ENCODE measurements at regions not wholly inside any gene's neighbourhood (a gene's known extent, or its start where the extent isn't known, plus 50 kb on each side); places are given as distances from the start of the nearest gene placed in this dataset.

GRCh38 chr9:103821115-103821514, 273.0 kb upstream of the SMC2 start:
- 82 to 100% methylated on average over 1 of the region's 1 CpG for WGBS, 2 experiments (ENCODE audit: insufficient coverage in 1 of 2, insufficient read length in 1 of 2)
- Mint-ChIP-seq H3K9me3 (peaks cover 7% of the 10 kb centered on the region), H3K27me3 (ENCODE audit: insufficient read depth) (no peaks in the 10 kb centered on the region), H3K4me1 (no peaks in the 10 kb centered on the region), H3K27ac (no peak overlapping the region), H3K36me3 (ENCODE audit: low read depth) (no peaks in the 10 kb centered on the region), H3K4me3 (no peak overlapping the region)
- Histone ChIP-seq H3K9me3 (ENCODE audit: control insufficient read depth, low read length) (peaks cover 29% of the 10 kb centered on the region), H3K27me3 (ENCODE audit: control insufficient read depth, insufficient read depth, low read length, poor library complexity, severe bottlenecking) (no peaks in the 10 kb centered on the region), H3K36me3 (ENCODE audit: control insufficient read depth, insufficient read depth, low read length) (no peaks in the 10 kb centered on the region), H3K4me1 (ENCODE audit: control insufficient read depth, insufficient read depth, low read length) (no peaks in the 10 kb centered on the region), H3K27ac (ENCODE audit: low read depth, low read length) (no peak overlapping the region), H3K9ac (ENCODE audit: extremely low read depth, low read length, poor library complexity, severe bottlenecking) (no peak overlapping the region), H3K4me3 (ENCODE audit: low read length) (no peak overlapping the region)
- no peak for DNase-seq
- no peak for TF ChIP-seq CTCF (conservative IDR thresholded peaks at IDR 0.05)

- no peaks in the 10 kb centered on the region for H3K4me1 ChIP-seq (ENCODE audit: control insufficient read depth, insufficient read depth, low read length)
- H3K27me3 ChIP-seq (ENCODE audit: control insufficient read depth, insufficient read depth, low read length, poor library complexity, severe bottlenecking): no peaks in the 10 kb centered on the region
- H3K9me3 ChIP-seq (ENCODE audit: control insufficient read depth, low read length): peaks cover 15% of the 10 kb centered on the region
- Mint-ChIP-seq H3K4me3 (no peak overlapping the region), H3K9me3 (no peaks in the 10 kb centered on the region), H3K4me1 (no peaks in the 10 kb centered on the region), H3K27ac (no peak overlapping the region), H3K36me3 (ENCODE audit: low read depth) (no peaks in the 10 kb centered on the region), H3K27me3 (ENCODE audit: insufficient read depth) (no peaks in the 10 kb centered on the region)
- WGBS, 2 experiments (ENCODE audit: insufficient coverage in 1 of 2, insufficient read length in 1 of 2): 69% methylated on average over 1 of the region's 1 CpG; no CpG with 5 or more reads in 1 of the 2 experiments
- no peak for TF ChIP-seq CTCF (conservative IDR thresholded peaks at IDR 0.05)
- peak; percentile 52 for DNase-seq
- no peak overlapping the region for H3K27ac ChIP-seq (ENCODE audit: low read depth, low read length)
- H3K36me3 ChIP-seq (ENCODE audit: control insufficient read depth, insufficient read depth, low read length): no peaks in the 10 kb centered on the region
- H3K4me3 ChIP-seq (ENCODE audit: low read length): no peak overlapping the region
- H3K9ac ChIP-seq (ENCODE audit: extremely low read depth, low read length, poor library complexity, severe bottlenecking): no peak overlapping the region
These were observed 256.2 kb upstream of the SMC2 start for GRCh38 chr9:103837940-103838339.

- H3K27me3 Mint-ChIP-seq (ENCODE audit: insufficient read depth): no peaks in the 10 kb centered on the region
- TF ChIP-seq CTCF (conservative IDR thresholded peaks at IDR 0.05): no peak
- no peaks in the 10 kb centered on the region for H3K4me1 ChIP-seq (ENCODE audit: control insufficient read depth, insufficient read depth, low read length)
- H3K9me3 ChIP-seq (ENCODE audit: control insufficient read depth, low read length): peaks cover 26% of the 10 kb centered on the region
- H3K36me3 Mint-ChIP-seq (ENCODE audit: low read depth): no peaks in the 10 kb centered on the region
- WGBS, 2 experiments (ENCODE audit: insufficient coverage in 1 of 2, insufficient read length in 1 of 2): 91 to 92% methylated on average over 1 of the region's 1 CpG
- no peak overlapping the region for H3K4me3 Mint-ChIP-seq
- H3K36me3 ChIP-seq (ENCODE audit: control insufficient read depth, insufficient read depth, low read length): no peaks in the 10 kb centered on the region
- H3K9ac ChIP-seq (ENCODE audit: extremely low read depth, low read length, poor library complexity, severe bottlenecking): no peak overlapping the region
- no peak overlapping the region for H3K27ac Mint-ChIP-seq
- H3K4me3 ChIP-seq (ENCODE audit: low read length): no peak overlapping the region
- H3K27me3 ChIP-seq (ENCODE audit: control insufficient read depth, insufficient read depth, low read length, poor library complexity, severe bottlenecking): no peaks in the 10 kb centered on the region
- H3K27ac ChIP-seq (ENCODE audit: low read depth, low read length): no peak overlapping the region
- no peaks in the 10 kb centered on the region for H3K4me1 Mint-ChIP-seq
- H3K9me3 Mint-ChIP-seq: no peaks in the 10 kb centered on the region
- no peak for DNase-seq
These were observed 254.9 kb upstream of the SMC2 start for GRCh38 chr9:103839197-103839596.

Measured in endodermal cell (in vitro differentiated cells).